Omental fat pad (tissue), 3 donors: ENCODE measurements at regions not wholly inside any gene's neighbourhood (a gene's known extent, or its start where the extent isn't known, plus 50 kb on each side); places are given as distances from the start of the nearest gene placed in this dataset.

Experiments
- ATAC-seq: fragments of 150-250 bp; one replicate; pipeline ENCODE4 v1.9.1; 2016; ENCODE audit warnings: mild to moderate bottlenecking, moderate library complexity; ENCODE audit not compliant: low FRiP score
- DNase-seq: peaks from one replicate; pipeline ENCODE4 v3.0.0-alpha.2; 2019; ENCODE audit warnings: low spot score
- CTCF ChIP-seq, 3 donors: fragments of 450-650 bp; IDR thresholded peaks; one replicate each; pipeline ENCODE4 v1.5.1; 2016 to 2017; ENCODE audit warnings: antibody characterized with exemption in 3 of 3, mild to moderate bottlenecking in 3 of 3, moderate library complexity in 2 of 3

- no peak for TF ChIP-seq CTCF (IDR thresholded peaks at IDR 0.05)
- ATAC-seq, result no peak
Observed at GRCh38 chr9:109904666-109905065, 124.7 kb downstream of the PALM2AKAP2 start.

GRCh38 chr9:109905472-109905871 is 125.5 kb downstream of the PALM2AKAP2 start:
- ATAC-seq, result no peak
- DNase-seq, result no peak
- no peak for TF ChIP-seq CTCF (IDR thresholded peaks at IDR 0.05)

More at GRCh38 chr9:109904666-109905065, 124.7 kb downstream of the PALM2AKAP2 start:
- no peak for DNase-seq

GRCh38 chr9:109906766-109907382 is 126.9 kb downstream of the PALM2AKAP2 start:
- ATAC-seq (no peak), DNase-seq (no peak)
- TF ChIP-seq CTCF (IDR thresholded peaks at IDR 0.05), result no peak

- no peak for TF ChIP-seq CTCF (IDR thresholded peaks at IDR 0.05)
- DNase-seq, result no peak
- ATAC-seq, result no peak
Observed at GRCh38 chr9:109907400-109907799, 127.4 kb downstream of the PALM2AKAP2 start.

- ATAC-seq (no peak), DNase-seq (no peak)
Observed at GRCh38 chr9:109907810-109908458, 127.9 kb downstream of the PALM2AKAP2 start.

GRCh38 chr9:109908459-109909390 is 128.7 kb downstream of the PALM2AKAP2 start:
- ATAC-seq, result no peak
- TF ChIP-seq CTCF (IDR thresholded peaks at IDR 0.05), result no peak
- DNase-seq, result no peak

More at GRCh38 chr9:109907810-109908458, 127.9 kb downstream of the PALM2AKAP2 start:
- no peak for TF ChIP-seq CTCF (IDR thresholded peaks at IDR 0.05)
